Left lung (tissue), 4 donors: ENCODE measurements at regions not wholly inside any gene's neighbourhood (a gene's known extent, or its start where the extent isn't known, plus 50 kb on each side); places are given as distances from the start of the nearest gene placed in this dataset.

Experiments used
- ATAC-seq: fragments of 200-7000 bp; cut with Tn5 transposase; one replicate; pipeline ENCODE4 v1.9.1; 2020; ENCODE audit warnings: moderate library complexity
- DNase-seq, 4 donors: peaks; one replicate each; pipeline ENCODE4 v3.0.0-alpha.2; 2013 to 2020
- H3K27ac ChIP-seq, 2 donors: fragments of 200-600 bp; sonication (generic) in 1 of 2; one replicate each; pipeline versions ENCODE4 v1.5.0 to v1.8.0; 2020 to 2021
- H3K27me3 ChIP-seq, 2 donors: fragments of 200-600 bp; sonication (generic) in 1 of 2; one replicate each; pipeline versions ENCODE4 v1.5.0 to v1.8.0; 2020 to 2021
- H3K36me3 ChIP-seq, 2 donors: fragments of 200-600 bp; sonication (generic) in 1 of 2; one replicate each; pipeline versions ENCODE4 v1.5.0 to v1.8.0; 2020 to 2021
- H3K4me1 ChIP-seq, 2 donors: fragments of 200-600 bp; one replicate each; pipeline ENCODE4 v1.8.0; 2021
- H3K4me3 ChIP-seq, 2 donors: fragments of 200-600 bp; sonication (generic) in 1 of 2; one replicate each; pipeline versions ENCODE4 v1.5.0 to v1.8.0; 2020 to 2021; ENCODE audit warnings: mild to moderate bottlenecking in 1 of 2
- H3K9me3 ChIP-seq, 2 donors: fragments of 200-600 bp; sonication (generic) in 1 of 2; one replicate each; pipeline versions ENCODE4 v1.5.0 to v1.8.0; 2020 to 2021
- CTCF ChIP-seq, 2 donors: fragments of 200-600 bp; sonication (generic) in 1 of 2; IDR thresholded peaks; one replicate each; pipeline versions ENCODE4 v1.5.0 to v1.8.0; 2021; ENCODE audit warnings: antibody characterized with exemption in 2 of 2
- intact Hi-C, 2 donors: fragments of 100-400 bp; cut with DNase I; formaldehyde crosslinking; loops; one replicate each; pipeline versions ENCODE4 v1.11.2 to v1.14.2; 2022
- donor health status: DM: no; HTN: yes; CAD: no.
- donor health status: DM: no; HTN: no; CAD: no.

- no peak overlapping the region for H3K27ac ChIP-seq
- no peak overlapping the region for H3K4me3 ChIP-seq
- H3K9me3 ChIP-seq = no peaks in the 10 kb centered on the region
- no peak for DNase-seq
- intact Hi-C loops = no loop called here
- H3K27me3 ChIP-seq = peaks cover 0 to 9% of the 10 kb centered on the region in 2 donors
- H3K36me3 ChIP-seq = no peaks in the 10 kb centered on the region
- TF ChIP-seq CTCF (IDR thresholded peaks at IDR 0.05) = no peak
- no peak for ATAC-seq
- peaks cover 4 to 5% of the 10 kb centered on the region in 2 donors for H3K4me1 ChIP-seq
These were observed 146.4 kb upstream of the POU3F1 start for GRCh38 chr1:38193040-38193439.

DNA sequence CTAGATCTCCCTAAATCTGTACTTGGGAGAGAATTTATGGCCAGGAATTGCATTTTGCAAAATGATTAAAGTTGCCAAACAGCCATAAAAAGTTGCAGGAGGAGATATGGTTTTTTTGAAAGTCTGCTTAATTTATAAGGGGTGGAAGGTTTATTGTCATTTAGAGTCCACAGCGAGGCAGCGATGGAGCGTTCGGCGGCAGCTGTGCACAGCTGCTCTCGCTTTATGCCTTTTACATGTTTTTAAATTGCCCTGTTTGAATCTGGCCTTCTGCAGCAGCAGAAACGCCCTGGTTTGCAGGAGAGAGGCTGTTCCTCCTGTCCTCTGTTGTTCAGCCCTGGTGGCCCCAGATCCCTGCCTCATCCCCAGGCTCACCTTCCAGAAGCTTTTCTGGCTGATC is 144.9 kb upstream of the POU3F1 start:
- DNase-seq = peak in 2 of 4 donors; percentile 84 to 93
- Histone ChIP-seq H3K36me3 (no peaks in the 10 kb centered on the region), H3K27ac (no peak overlapping the region), H3K4me3 (no peak overlapping the region), H3K9me3 (no peaks in the 10 kb centered on the region), H3K27me3 (peaks cover 0 to 9% of the 10 kb centered on the region in 2 donors), H3K4me1 (peaks cover 4 to 5% of the 10 kb centered on the region in 2 donors)
- no peak for ATAC-seq
- intact Hi-C loops = no loop called here
- TF ChIP-seq CTCF (IDR thresholded peaks at IDR 0.05) = no peak

DNA sequence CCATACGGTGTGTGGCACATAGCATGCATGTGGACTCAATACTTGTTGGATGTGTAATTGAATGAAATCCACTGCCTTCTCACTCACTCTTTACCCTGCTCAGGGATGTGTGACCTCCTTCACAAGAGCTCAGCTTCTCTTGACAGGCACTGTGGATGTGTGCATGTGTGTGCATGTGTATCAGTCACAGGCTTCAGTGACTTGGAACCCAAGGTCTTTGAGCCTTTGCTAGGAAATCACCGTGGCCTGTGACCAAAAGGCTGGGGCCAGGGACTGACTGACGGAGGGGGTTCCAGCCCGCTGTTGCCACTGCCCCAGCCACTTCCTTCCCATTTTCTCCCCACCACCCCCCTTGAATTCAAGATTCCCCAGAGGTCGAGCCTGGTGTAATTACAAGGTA is 144.4 kb upstream of the POU3F1 start:
- H3K27me3 ChIP-seq = peaks cover 0 to 13% of the 10 kb centered on the region in 2 donors
- no peak for TF ChIP-seq CTCF (IDR thresholded peaks at IDR 0.05)
- intact Hi-C loops = no loop called here
- no peaks in the 10 kb centered on the region for H3K9me3 ChIP-seq
- H3K27ac ChIP-seq = no peak overlapping the region
- DNase-seq = no peak
- ATAC-seq = no peak
- H3K36me3 ChIP-seq = no peaks in the 10 kb centered on the region
- peaks cover 4 to 5% of the 10 kb centered on the region in 2 donors for H3K4me1 ChIP-seq
- H3K4me3 ChIP-seq = no peak overlapping the region

DNA sequence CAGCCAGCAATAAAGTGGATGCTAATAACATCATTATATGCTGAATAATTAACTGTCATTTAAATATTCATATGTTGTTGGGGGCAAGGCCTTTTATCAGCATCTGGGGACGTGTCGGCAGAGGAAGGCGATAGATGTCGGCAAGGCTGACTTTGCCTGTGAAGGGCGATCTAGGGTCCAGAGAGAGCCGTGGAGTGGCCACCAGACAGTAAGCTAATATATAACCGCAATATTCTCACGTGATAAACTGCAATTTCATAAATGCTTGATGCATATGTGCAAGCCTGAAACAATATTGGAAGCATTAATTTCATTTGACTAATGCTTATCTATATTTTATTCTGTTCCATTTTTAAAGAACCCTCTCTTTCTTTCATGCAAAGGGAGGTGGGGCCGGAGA is 141.0 kb upstream of the POU3F1 start:
- no peak overlapping the region for H3K4me3 ChIP-seq
- no peaks in the 10 kb centered on the region for H3K4me1 ChIP-seq
- H3K27me3 ChIP-seq = peaks cover 0 to 17% of the 10 kb centered on the region in 2 donors
- intact Hi-C loops = no loop called here
- H3K27ac ChIP-seq = no peak overlapping the region
- H3K36me3 ChIP-seq = no peaks in the 10 kb centered on the region
- no peak for DNase-seq
- no peak for ATAC-seq
- no peaks in the 10 kb centered on the region for H3K9me3 ChIP-seq
- no peak for TF ChIP-seq CTCF (IDR thresholded peaks at IDR 0.05)

GRCh38 chr1:38186566-38186965 is 140.0 kb upstream of the POU3F1 start:
- H3K36me3 ChIP-seq = no peaks in the 10 kb centered on the region
- no peak overlapping the region for H3K4me3 ChIP-seq
- no peak for TF ChIP-seq CTCF (IDR thresholded peaks at IDR 0.05)
- DNase-seq (no peak), ATAC-seq (no peak)
- no peak overlapping the region for H3K27ac ChIP-seq
- intact Hi-C loops = no loop called here
- H3K4me1 ChIP-seq = no peaks in the 10 kb centered on the region
- H3K9me3 ChIP-seq = no peaks in the 10 kb centered on the region
- peaks cover 0 to 17% of the 10 kb centered on the region in 2 donors for H3K27me3 ChIP-seq
